ENCODE measurements at regions not wholly inside any gene's neighbourhood (a gene's known extent, or its start where the extent isn't known, plus 50 kb on each side); places are given as distances from the start of the nearest gene placed in this dataset.
"Not testable (repeated sequence)": the region's sequence is repeated elsewhere in the genome, so short reads cannot be mapped to it uniquely, and the experiment has no call there.

GRCh38 chr13:66152596-66152995 is 1077.5 kb downstream of the PCDH9 start:
- H3K4me3 ChIP-seq (replicated peaks in 1 of 2; ENCODE audit: low read depth in 1 of 2, low read length in 2 of 2) = no peak overlapping the region
- ChIA-PET POLR2A (no interaction called here), CTCF (no interaction called here), RAD21 (ENCODE audit: low non-redundant PET in 1 of 2, low total read pairs in 2 of 2, uncharacterized antibody in 2 of 2, unreplicated experiment in 2 of 2) (no interaction called here)
- H3K9me2 ChIP-seq (ENCODE audit: insufficient read depth) = no peaks in the 10 kb centered on the region
- no peaks in the 10 kb centered on the region for H4K20me1 ChIP-seq (ENCODE audit: insufficient read depth)
- H3K4me2 ChIP-seq (ENCODE audit: low read length) = no peak overlapping the region
- intact Hi-C loops (cut with micrococcal nuclease) = no loop called here
- H3K9me3 ChIP-seq (ENCODE audit: control insufficient read depth in 1 of 2, insufficient read depth in 1 of 2, low read depth in 1 of 2, low read length in 2 of 2) = no peaks in the 10 kb centered on the region
- no peaks in the 10 kb centered on the region for H3K36me3 ChIP-seq (ENCODE audit: control insufficient read depth in 1 of 2, insufficient read depth in 2 of 2, low read length in 2 of 2)
- ATAC-seq (no peak), DNase-seq (ENCODE audit: low read depth, low spot score) (no peak)
- H3K27me3 ChIP-seq (ENCODE audit: insufficient read depth, low read length) = no peaks in the 10 kb centered on the region
- no peak overlapping the region for H2AFZ ChIP-seq (ENCODE audit: low read depth, low read length, poor library complexity, severe bottlenecking)
- H3K9ac ChIP-seq (ENCODE audit: low read length) = no peak overlapping the region
- no peak overlapping the region for H3K27ac ChIP-seq (ENCODE audit: low read depth, low read length)
- no peaks in the 10 kb centered on the region for H3K4me1 ChIP-seq (ENCODE audit: control insufficient read depth in 1 of 2, insufficient read depth in 2 of 2, low read length in 2 of 2)
- no peaks in the 10 kb centered on the region for H3K79me2 ChIP-seq (ENCODE audit: insufficient read depth, low read length)
- no peak for TF ChIP-seq JUND (IDR thresholded peaks at IDR 0.05)
- TF ChIP-seq CTCF (IDR thresholded peaks at IDR 0.05 in 2 of 3, conservative IDR thresholded peaks at IDR 0.05 in 1 of 3; ENCODE audit: borderline replicate concordance in 1 of 3, insufficient read depth in 1 of 3, low read depth in 2 of 3, low read length in 2 of 3) = no peak
- TF ChIP-seq EZH2phosphoT487 (IDR thresholded peaks at IDR 0.05; ENCODE audit: borderline replicate concordance) = no peak
- TF ChIP-seq EGR1 (IDR thresholded peaks at IDR 0.05; ENCODE audit: low read depth) = no peak
- no peak for TF ChIP-seq EZH2 (IDR thresholded peaks at IDR 0.05)
- TF ChIP-seq SP1 (IDR thresholded peaks at IDR 0.05; ENCODE audit: low read depth) = no peak
- TF ChIP-seq POLR2A (IDR thresholded peaks at IDR 0.05; ENCODE audit: borderline replicate concordance, extremely low read depth, insufficient read depth, insufficient read length) = no peak
- no peak for TF ChIP-seq ATF3 (IDR thresholded peaks at IDR 0.05)
- no peak for TF ChIP-seq POLR2AphosphoS5 (IDR thresholded peaks at IDR 0.05; ENCODE audit: low read depth, low read length)
- no peak for TF ChIP-seq MAX (IDR thresholded peaks at IDR 0.05)
- no peak for TF ChIP-seq FOSL1 (IDR thresholded peaks at IDR 0.05; ENCODE audit: low read depth)
- no peak for TF ChIP-seq SIN3A (IDR thresholded peaks at IDR 0.05; ENCODE audit: low read depth)
- no peak for TF ChIP-seq ZNF274 (IDR thresholded peaks at IDR 0.05; ENCODE audit: low read depth, low read length)
- no peak for TF ChIP-seq RAD21 (IDR thresholded peaks at IDR 0.05; ENCODE audit: low read depth)
- no peak for TF ChIP-seq YY1 (IDR thresholded peaks at IDR 0.05; ENCODE audit: extremely low read depth, insufficient replicate concordance, low read depth, low read length)
- TF ChIP-seq CEBPB (IDR thresholded peaks at IDR 0.05; ENCODE audit: low read depth) = no peak
- TF ChIP-seq REST (IDR thresholded peaks at IDR 0.05; ENCODE audit: low read depth) = no peak
- no peak for TF ChIP-seq SRF (IDR thresholded peaks at IDR 0.05; ENCODE audit: low read depth)
- no peak for TF ChIP-seq ZFX (IDR thresholded peaks at IDR 0.05)
- no TSS peak for BruUV-seq (replicated peaks)

- BruUV-seq (replicated peaks); H3K79me2 ChIP-seq (ENCODE audit: insufficient read depth, low read length); H3K4me1 ChIP-seq (ENCODE audit: control insufficient read depth in 1 of 2, insufficient read depth in 2 of 2, low read length in 2 of 2); ATAC-seq; H3K4me2 ChIP-seq (ENCODE audit: low read length); H3K27ac ChIP-seq (ENCODE audit: low read depth, low read length); H3K9me3 ChIP-seq (ENCODE audit: control insufficient read depth in 1 of 2, insufficient read depth in 1 of 2, low read depth in 1 of 2, low read length in 2 of 2); H3K9me2 ChIP-seq (ENCODE audit: insufficient read depth); POLR2A ChIA-PET; H3K4me3 ChIP-seq (replicated peaks in 1 of 2; ENCODE audit: low read depth in 1 of 2, low read length in 2 of 2); H4K20me1 ChIP-seq (ENCODE audit: insufficient read depth); CTCF ChIA-PET; H3K27me3 ChIP-seq (ENCODE audit: insufficient read depth, low read length); RAD21 ChIA-PET (ENCODE audit: low non-redundant PET in 1 of 2, low total read pairs in 2 of 2, uncharacterized antibody in 2 of 2, unreplicated experiment in 2 of 2); H3K9ac ChIP-seq (ENCODE audit: low read length); H2AFZ ChIP-seq (ENCODE audit: low read depth, low read length, poor library complexity, severe bottlenecking); DNase-seq (ENCODE audit: low read depth, low spot score); H3K36me3 ChIP-seq (ENCODE audit: control insufficient read depth in 1 of 2, insufficient read depth in 2 of 2, low read length in 2 of 2); intact Hi-C loops (cut with micrococcal nuclease): not testable (repeated sequence)
Observed at GRCh38 chr13:66144357-66144756, 1085.8 kb downstream of the PCDH9 start.

Measured in HCT116 (cell line).